Dendritic cell treated with granulocyte-macrophage colony-stimulating factor and Interleukin-4, amounts not matched to agents 40 ng/mL and 50 ng/mL, for 4 days (primary cell): ENCODE measurements at regions not wholly inside any gene's neighbourhood (a gene's known extent, or its start where the extent isn't known, plus 50 kb on each side); places are given as distances from the start of the nearest gene placed in this dataset.

Experiments used
- H3K27ac Mint-ChIP-seq: one replicate; pipeline ENCODE4 v1.8.0; 2022; ENCODE audit warnings: mild to moderate bottlenecking, mixed read lengths
- H3K27me3 Mint-ChIP-seq: one replicate; pipeline ENCODE4 v1.8.0; 2022; ENCODE audit warnings: mild to moderate bottlenecking, mixed read lengths
- H3K36me3 Mint-ChIP-seq: one replicate; pipeline ENCODE4 v1.8.0; 2022; ENCODE audit warnings: low read depth, mixed read lengths
- H3K4me1 Mint-ChIP-seq: one replicate; pipeline ENCODE4 v1.8.0; 2022; ENCODE audit warnings: low read depth, mixed read lengths
- H3K4me3 Mint-ChIP-seq: one replicate; pipeline ENCODE4 v1.8.0; 2022; ENCODE audit warnings: mild to moderate bottlenecking, moderate library complexity, mixed read lengths
- H3K9me3 Mint-ChIP-seq: one replicate; pipeline ENCODE4 v1.8.0; 2022; ENCODE audit warnings: mixed read lengths
- intact Hi-C: fragments of 100-400 bp; cut with micrococcal nuclease; formaldehyde crosslinking; loops from one replicate; pipeline ENCODE4 v1.15.0; 2022

DNA sequence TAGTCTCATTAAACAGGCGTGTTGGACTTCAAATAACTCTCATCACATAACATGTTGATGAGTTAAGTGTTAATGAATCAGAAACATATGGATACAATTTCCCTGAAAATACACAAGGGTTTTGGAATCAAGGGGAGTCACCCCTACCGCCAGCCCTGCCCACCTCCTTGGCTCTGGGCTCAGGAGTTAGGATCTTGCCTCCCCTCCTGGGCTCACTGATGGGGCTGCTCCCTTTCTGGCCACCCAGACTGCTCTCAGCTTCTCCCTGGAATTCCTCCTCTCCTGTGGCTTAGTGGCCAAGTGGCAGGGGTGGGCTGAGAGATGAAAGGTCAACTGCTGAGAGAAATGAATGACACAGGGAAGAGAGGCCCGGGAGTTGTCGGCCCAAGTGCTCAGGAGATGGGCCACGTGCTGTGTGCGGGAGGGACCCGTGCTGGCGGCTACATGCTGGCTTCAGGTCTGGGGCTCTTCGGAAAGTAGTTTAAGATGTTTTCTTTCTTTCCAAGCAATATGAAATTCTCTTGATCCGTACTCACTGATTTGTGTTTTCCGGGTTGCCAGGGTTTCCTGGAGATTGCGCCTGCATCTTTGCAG lies 55.8 kb upstream of the TNP1 start:
- Mint-ChIP-seq H3K4me3 (no peak overlapping the region), H3K36me3 (no peaks in the 10 kb centered on the region), H3K4me1 (no peaks in the 10 kb centered on the region)

DNA sequence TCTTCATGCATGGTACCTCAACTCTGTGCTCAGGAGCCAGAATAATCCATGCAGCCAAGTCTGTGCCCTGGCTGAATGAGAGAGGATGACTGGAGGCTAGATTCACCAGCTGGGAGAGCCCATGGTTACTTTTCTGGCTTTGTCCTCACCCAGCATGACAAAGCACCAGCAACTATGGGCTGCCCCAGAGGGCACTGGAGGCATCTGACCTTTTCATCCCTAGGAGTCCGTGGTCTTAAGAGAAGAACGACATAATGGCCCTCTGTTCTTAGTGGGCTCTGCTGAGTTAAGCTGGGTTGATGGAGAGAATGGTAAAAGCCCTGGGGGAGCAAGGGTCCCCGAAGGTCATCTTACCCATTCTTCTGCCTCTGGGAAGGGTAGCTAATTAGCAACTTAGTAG lies 54.6 kb upstream of the TNP1 start:
- Mint-ChIP-seq H3K27ac (no peak overlapping the region), H3K36me3 (no peaks in the 10 kb centered on the region), H3K4me1 (no peaks in the 10 kb centered on the region), H3K4me3 (no peak overlapping the region), H3K27me3 (no peaks in the 10 kb centered on the region), H3K9me3 (no peaks in the 10 kb centered on the region)
- intact Hi-C loops = no loop called here

More for the DNA sequence above, 55.8 kb upstream of the TNP1 start:
- Mint-ChIP-seq H3K9me3 (no peaks in the 10 kb centered on the region), H3K27me3 (no peaks in the 10 kb centered on the region), H3K27ac (no peak overlapping the region)
- intact Hi-C loops = no loop called here

DNA sequence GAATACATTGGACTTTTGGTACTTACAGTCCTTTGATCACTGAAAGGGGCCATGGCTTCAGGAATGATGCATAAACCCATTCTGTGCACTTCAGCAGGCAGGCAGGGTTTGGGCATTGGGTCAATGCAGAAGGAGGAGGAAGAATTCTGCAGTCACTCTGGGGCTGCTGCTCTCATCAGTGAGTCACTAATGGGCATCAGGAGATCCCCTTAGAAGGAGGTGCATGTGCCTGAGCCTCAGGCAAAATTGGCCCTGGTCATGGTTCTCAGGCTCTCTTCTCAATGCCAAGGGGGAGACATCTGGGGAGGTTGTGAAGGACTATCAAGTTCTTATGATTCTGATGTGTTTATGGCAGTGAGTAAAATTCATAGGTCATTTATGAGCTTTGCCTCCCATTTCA lies 52.0 kb upstream of the TNP1 start:
- no peak overlapping the region for H3K4me3 Mint-ChIP-seq
- no peaks in the 10 kb centered on the region for H3K27me3 Mint-ChIP-seq
- intact Hi-C loops = no loop called here
- no peaks in the 10 kb centered on the region for H3K36me3 Mint-ChIP-seq
- H3K27ac Mint-ChIP-seq = no peak overlapping the region
- no peaks in the 10 kb centered on the region for H3K4me1 Mint-ChIP-seq
- H3K9me3 Mint-ChIP-seq = no peaks in the 10 kb centered on the region

DNA sequence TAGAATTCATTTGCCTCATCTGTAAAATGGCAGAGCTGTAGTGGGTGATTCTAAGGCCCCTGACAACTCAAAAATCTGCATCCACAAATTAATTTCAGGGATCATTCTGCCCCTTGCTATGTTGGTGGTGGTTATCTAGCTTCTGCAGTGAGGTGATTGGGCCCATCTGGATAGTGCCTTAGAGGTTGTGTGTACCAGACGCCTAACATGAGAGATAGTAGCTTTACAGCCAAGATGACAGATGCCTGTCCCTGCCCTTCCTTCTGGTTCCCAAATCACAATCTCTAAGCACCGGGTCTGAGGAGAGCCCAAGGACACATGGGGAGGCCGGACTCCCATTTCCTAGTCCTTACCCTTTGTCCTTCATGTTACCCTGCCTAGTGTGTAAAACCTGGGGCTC lies 51.1 kb upstream of the TNP1 start:
- no peaks in the 10 kb centered on the region for H3K27me3 Mint-ChIP-seq
- no peaks in the 10 kb centered on the region for H3K9me3 Mint-ChIP-seq
- H3K36me3 Mint-ChIP-seq = no peaks in the 10 kb centered on the region
- no peak overlapping the region for H3K27ac Mint-ChIP-seq
- no peak overlapping the region for H3K4me3 Mint-ChIP-seq
- intact Hi-C loops = no loop called here
- H3K4me1 Mint-ChIP-seq = no peaks in the 10 kb centered on the region

DNA sequence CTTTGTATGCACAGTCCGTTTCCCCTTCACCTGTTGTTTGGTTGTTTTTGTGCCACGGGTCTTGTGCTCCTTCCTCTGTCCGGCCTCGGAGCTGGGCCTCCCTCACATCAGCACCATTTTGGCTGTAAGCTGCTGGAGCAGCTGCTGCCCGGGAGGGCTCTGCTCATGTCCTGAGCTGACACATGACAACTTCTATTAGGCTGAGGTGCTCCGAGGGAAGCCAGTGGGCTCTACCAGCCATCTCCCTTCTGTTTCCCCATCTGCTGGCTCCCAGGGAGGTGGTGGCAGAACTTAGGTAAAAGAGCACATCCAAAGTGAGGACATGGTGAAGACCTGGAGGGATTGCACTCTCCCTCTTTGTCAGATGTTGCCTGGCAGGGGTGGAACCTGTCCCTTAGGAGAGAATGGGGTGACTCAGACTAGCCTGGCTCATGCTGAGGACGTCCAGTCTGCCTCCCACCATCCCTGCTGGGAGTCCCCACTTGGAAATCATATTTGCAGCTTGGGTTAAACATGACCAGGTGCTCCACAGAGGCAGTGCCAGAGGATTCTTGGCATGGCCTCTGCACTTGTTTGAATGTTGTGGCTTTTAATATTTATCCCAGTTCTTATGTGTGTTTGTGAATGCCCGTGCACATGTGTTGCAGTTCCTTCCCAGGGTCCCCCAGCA lies 49.8 kb upstream of the TNP1 start:
- Mint-ChIP-seq H3K36me3 (no peaks in the 10 kb centered on the region), H3K9me3 (no peaks in the 10 kb centered on the region), H3K4me3 (no peak overlapping the region), H3K27ac (no peak overlapping the region), H3K27me3 (no peaks in the 10 kb centered on the region), H3K4me1 (no peaks in the 10 kb centered on the region)
- intact Hi-C loops = no loop called here
